ENCODE measurements at regions not wholly inside any gene's neighbourhood (a gene's known extent, or its start where the extent isn't known, plus 50 kb on each side); places are given as distances from the start of the nearest gene placed in this dataset.

DNA sequence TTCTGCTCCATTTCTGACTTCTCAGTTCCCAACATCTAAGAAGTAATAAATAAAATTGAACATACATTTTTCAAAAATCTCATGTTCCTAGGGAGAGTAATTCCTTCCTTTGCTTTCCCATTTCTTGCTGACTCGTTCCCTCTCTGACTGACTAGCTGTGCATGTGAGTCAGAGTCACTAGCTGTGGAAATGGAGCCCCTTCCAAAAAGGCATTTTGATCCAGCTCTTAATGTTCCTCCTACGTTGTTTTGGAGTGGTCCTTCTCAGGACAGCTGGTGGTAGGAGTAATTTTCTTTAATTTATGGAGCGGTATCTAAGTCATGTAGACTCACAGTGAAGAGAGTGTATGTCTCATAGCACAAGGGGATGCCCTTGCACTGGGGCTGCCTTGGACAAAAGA, 460.2 kb downstream of the GADD45G start (continued):
- TF ChIP-seq, protein P1, sequence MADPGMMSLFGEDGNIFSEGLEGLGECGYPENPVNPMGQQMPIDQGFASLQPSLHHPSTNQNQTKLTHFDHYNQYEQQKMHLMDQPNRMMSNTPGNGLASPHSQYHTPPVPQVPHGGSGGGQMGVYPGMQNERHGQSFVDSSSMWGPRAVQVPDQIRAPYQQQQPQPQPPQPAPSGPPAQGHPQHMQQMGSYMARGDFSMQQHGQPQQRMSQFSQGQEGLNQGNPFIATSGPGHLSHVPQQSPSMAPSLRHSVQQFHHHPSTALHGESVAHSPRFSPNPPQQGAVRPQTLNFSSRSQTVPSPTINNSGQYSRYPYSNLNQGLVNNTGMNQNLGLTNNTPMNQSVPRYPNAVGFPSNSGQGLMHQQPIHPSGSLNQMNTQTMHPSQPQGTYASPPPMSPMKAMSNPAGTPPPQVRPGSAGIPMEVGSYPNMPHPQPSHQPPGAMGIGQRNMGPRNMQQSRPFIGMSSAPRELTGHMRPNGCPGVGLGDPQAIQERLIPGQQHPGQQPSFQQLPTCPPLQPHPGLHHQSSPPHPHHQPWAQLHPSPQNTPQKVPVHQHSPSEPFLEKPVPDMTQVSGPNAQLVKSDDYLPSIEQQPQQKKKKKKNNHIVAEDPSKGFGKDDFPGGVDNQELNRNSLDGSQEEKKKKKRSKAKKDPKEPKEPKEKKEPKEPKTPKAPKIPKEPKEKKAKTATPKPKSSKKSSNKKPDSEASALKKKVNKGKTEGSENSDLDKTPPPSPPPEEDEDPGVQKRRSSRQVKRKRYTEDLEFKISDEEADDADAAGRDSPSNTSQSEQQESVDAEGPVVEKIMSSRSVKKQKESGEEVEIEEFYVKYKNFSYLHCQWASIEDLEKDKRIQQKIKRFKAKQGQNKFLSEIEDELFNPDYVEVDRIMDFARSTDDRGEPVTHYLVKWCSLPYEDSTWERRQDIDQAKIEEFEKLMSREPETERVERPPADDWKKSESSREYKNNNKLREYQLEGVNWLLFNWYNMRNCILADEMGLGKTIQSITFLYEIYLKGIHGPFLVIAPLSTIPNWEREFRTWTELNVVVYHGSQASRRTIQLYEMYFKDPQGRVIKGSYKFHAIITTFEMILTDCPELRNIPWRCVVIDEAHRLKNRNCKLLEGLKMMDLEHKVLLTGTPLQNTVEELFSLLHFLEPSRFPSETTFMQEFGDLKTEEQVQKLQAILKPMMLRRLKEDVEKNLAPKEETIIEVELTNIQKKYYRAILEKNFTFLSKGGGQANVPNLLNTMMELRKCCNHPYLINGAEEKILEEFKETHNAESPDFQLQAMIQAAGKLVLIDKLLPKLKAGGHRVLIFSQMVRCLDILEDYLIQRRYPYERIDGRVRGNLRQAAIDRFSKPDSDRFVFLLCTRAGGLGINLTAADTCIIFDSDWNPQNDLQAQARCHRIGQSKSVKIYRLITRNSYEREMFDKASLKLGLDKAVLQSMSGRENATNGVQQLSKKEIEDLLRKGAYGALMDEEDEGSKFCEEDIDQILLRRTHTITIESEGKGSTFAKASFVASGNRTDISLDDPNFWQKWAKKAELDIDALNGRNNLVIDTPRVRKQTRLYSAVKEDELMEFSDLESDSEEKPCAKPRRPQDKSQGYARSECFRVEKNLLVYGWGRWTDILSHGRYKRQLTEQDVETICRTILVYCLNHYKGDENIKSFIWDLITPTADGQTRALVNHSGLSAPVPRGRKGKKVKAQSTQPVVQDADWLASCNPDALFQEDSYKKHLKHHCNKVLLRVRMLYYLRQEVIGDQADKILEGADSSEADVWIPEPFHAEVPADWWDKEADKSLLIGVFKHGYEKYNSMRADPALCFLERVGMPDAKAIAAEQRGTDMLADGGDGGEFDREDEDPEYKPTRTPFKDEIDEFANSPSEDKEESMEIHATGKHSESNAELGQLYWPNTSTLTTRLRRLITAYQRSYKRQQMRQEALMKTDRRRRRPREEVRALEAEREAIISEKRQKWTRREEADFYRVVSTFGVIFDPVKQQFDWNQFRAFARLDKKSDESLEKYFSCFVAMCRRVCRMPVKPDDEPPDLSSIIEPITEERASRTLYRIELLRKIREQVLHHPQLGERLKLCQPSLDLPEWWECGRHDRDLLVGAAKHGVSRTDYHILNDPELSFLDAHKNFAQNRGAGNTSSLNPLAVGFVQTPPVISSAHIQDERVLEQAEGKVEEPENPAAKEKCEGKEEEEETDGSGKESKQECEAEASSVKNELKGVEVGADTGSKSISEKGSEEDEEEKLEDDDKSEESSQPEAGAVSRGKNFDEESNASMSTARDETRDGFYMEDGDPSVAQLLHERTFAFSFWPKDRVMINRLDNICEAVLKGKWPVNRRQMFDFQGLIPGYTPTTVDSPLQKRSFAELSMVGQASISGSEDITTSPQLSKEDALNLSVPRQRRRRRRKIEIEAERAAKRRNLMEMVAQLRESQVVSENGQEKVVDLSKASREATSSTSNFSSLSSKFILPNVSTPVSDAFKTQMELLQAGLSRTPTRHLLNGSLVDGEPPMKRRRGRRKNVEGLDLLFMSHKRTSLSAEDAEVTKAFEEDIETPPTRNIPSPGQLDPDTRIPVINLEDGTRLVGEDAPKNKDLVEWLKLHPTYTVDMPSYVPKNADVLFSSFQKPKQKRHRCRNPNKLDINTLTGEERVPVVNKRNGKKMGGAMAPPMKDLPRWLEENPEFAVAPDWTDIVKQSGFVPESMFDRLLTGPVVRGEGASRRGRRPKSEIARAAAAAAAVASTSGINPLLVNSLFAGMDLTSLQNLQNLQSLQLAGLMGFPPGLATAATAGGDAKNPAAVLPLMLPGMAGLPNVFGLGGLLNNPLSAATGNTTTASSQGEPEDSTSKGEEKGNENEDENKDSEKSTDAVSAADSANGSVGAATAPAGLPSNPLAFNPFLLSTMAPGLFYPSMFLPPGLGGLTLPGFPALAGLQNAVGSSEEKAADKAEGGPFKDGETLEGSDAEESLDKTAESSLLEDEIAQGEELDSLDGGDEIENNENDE (IDR thresholded peaks at IDR 0.05; ENCODE audit: insufficient replicate concordance, low read length) = no peak
- TF ChIP-seq BACH1 (IDR thresholded peaks at IDR 0.05; ENCODE audit: low read length) = no peak
- no peak for TF ChIP-seq EZH2 (IDR thresholded peaks at IDR 0.05; ENCODE audit: low read depth, low read length, severe bottlenecking)
- TF ChIP-seq SP2 (IDR thresholded peaks at IDR 0.05; ENCODE audit: low read length) = no peak
- TF ChIP-seq CHD1 (IDR thresholded peaks at IDR 0.05; ENCODE audit: low read depth, low read length) = no peak
- TF ChIP-seq CTBP2 (IDR thresholded peaks at IDR 0.05; ENCODE audit: borderline replicate concordance, insufficient read depth, insufficient read length, low read length) = no peak
- no peak for TF ChIP-seq EP300 (IDR thresholded peaks at IDR 0.05; ENCODE audit: borderline replicate concordance in 1 of 2, low read depth in 2 of 2, low read length in 2 of 2)
- no peak for TF ChIP-seq BCL11A (IDR thresholded peaks at IDR 0.05; ENCODE audit: low read depth in 2 of 2, low read length in 2 of 2)
- no peak for TF ChIP-seq ZNF274 (IDR thresholded peaks at IDR 0.05; ENCODE audit: borderline replicate concordance, extremely low read depth, low read length)
- TF ChIP-seq TEAD4 (IDR thresholded peaks at IDR 0.05; ENCODE audit: low read depth, low read length) = no peak
- TF ChIP-seq RBBP5 (IDR thresholded peaks at IDR 0.05; ENCODE audit: borderline replicate concordance, low read depth, low read length) = no peak
- TF ChIP-seq RAD21 (IDR thresholded peaks at IDR 0.05 in 1 of 2, conservative IDR thresholded peaks at IDR 0.05 in 1 of 2; ENCODE audit: low read depth in 2 of 2, low read length in 2 of 2) = no peak

All from H1 (cell line).